ENCODE measurements at regions not wholly inside any gene's neighbourhood (a gene's known extent, or its start where the extent isn't known, plus 50 kb on each side); places are given as distances from the start of the nearest gene placed in this dataset.

GRCh38 chr22:44567846-44568493 is 69.9 kb upstream of the RTL6 start:
- TF ChIP-seq, protein P1, sequence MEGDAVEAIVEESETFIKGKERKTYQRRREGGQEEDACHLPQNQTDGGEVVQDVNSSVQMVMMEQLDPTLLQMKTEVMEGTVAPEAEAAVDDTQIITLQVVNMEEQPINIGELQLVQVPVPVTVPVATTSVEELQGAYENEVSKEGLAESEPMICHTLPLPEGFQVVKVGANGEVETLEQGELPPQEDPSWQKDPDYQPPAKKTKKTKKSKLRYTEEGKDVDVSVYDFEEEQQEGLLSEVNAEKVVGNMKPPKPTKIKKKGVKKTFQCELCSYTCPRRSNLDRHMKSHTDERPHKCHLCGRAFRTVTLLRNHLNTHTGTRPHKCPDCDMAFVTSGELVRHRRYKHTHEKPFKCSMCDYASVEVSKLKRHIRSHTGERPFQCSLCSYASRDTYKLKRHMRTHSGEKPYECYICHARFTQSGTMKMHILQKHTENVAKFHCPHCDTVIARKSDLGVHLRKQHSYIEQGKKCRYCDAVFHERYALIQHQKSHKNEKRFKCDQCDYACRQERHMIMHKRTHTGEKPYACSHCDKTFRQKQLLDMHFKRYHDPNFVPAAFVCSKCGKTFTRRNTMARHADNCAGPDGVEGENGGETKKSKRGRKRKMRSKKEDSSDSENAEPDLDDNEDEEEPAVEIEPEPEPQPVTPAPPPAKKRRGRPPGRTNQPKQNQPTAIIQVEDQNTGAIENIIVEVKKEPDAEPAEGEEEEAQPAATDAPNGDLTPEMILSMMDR (IDR thresholded peaks at IDR 0.05) = no peak; the same call in 1 of the 2 replicates
- TF ChIP-seq POLR2AphosphoS5 (IDR thresholded peaks at IDR 0.05; ENCODE audit: low read depth, low read length) (no peak), TCF7L2 (IDR thresholded peaks at IDR 0.05; ENCODE audit: low read depth, low read length) (no peak)
